ENCODE measurements at regions not wholly inside any gene's neighbourhood (a gene's known extent, or its start where the extent isn't known, plus 50 kb on each side); places are given as distances from the start of the nearest gene placed in this dataset.

- no peak for DNase-seq
These were observed 396.4 kb downstream of the TMEM232 start for GRCh38 chr5:110329955-110330525.

DNA sequence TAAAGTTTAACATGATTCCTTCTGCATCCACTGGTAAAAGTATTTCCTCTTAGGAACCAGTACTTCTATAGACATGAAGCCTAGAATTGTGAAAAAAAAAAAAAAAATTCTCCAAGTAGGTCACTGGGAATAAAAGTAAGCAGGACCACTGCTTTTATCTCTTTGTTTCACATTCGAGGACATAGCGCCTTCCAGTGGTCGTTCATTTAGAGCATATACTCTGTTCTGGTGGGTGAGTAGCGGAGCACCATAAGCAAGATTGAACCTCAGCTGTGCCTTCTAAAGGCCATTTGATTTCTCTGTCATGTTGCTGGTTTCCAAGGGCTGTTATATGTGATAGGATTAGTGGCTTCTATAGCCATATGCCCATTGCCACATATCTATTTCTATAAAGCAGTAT, 393.1 kb downstream of the TMEM232 start:
- peak; percentile 48 to 76 for DNase-seq

DNA sequence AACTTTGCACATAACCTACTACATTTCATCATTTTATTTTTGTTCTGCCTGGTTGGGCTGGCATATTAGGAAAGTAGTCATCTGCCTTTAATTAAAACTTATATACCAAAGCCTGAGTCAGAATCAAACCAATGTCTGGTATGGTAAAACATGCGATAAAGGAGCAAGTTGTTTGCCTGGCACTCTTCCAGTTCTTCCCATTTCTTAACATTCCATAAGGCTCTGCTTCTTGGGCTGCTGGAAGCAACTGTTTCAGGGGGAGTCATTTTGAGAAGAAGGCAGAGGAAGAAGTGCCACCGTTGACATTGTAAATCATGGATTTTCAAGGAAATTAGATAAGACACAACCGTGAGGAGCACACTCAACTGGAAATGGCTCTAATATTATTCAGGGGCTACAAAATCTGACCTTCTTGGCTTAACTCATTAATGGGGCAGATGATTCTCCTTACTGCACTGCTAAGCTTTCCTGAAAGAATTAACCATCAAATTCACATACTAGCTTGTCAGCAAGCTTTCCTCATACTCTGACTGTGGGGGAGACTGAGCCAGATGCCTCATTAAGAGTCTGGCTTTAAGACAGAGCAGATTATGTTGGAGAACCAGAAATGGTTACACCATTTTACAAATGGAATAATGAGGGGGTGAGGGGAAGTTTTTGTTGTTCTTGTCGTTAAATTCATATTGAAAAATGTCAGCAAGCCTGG, 391.0 kb downstream of the TMEM232 start:
- no peak for DNase-seq

DNA sequence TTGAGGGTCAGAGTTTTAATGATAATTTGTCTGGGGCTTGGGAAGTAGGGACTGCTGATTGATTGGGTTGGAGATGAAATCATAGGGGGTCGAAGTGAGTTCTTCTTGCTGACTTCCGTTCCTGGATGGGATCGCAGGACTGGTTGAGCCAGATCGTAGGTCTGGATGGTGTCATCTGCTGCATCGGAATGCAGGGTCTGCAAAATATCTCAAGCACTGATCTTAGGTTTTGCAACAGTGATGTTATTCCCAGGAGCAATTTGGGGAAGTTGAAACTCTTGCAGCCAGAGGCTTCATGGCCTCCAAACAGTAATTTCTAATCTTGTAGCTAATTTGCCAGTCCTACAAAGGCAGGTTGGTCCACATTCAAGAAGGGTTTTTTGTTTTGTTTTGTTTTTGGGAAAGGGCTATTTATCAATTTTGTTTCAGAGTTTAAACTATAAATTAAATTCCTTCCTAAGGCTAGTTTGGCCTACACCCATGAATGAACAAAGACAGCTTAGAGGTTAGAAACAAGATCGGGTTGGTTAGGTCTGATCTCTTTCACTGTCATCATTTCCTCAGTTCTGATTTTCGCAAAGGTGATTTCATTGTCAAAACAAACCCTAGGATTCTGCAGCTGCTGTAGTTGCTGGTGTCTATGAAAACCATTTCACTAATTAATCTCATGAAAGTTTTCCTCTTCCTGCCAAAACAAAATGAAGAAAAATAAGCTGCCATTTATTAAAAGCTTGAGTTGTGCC, 388.0 kb downstream of the TMEM232 start:
- no peak for DNase-seq

DNA sequence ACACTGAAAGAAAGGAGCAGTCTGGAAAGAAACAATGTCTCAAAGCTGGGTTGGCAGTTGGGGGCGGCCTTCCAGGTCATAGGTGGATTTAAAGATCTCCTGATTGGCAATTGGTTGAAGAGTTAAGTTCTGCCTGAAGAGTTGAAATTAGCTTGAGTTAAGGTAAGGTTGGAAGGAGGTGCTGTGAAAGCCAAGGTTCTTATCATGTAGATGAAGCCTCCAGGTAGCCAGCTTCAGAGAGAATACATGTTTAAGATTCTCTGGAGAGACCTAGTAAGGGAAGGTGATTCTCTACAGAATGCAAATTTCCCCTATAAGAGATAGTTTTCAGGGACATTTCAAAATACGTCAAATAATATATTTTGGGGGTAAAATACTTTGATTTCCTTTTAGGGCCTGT, 387.1 kb downstream of the TMEM232 start:
- DNase-seq = no peak

DNA sequence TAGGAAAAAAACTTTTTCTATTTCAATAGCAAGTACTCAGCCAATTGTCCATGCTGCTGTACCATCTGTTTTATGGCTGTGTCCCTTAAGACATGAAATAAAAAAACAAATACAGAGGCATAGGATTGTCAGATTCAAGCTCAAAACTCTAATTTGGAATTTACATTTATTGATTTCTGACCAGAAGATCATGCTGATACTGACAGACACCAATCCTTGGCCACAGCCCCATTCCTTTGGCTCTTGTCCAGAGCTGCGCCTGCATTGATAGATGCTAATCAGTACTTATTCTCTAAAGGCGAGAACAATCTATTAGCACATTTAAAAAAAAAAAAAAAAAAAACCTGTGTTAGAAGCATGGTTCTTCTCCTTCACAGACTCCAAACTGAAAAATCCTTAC, 384.6 kb downstream of the TMEM232 start:
- DNase-seq = peak in 1 of 2 experiments; percentile 18

DNA sequence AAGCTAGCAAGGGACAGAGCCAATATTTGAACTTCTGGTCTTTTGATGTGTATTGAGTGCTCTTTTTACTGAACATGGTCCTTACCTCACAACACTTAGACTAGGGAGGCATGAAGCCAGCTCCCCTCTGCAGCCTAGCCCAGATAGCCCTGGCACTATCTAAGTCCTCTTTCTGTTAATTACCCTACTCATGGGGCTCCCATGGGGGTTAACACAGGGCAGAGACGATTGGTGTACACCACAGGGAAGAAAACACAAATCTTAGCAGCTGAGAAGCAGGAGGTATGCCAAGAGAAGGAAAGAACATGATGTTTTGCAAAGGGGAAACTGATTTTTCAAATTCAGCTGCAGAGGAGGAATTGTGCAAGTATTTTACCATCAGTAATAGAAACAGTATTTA, 383.8 kb downstream of the TMEM232 start:
- DNase-seq = peak in 1 of 2 experiments; percentile 46

- DNase-seq = no peak
These were observed 382.9 kb downstream of the TMEM232 start for GRCh38 chr5:110343616-110344015.

- DNase-seq = no peak
These were observed 380.8 kb downstream of the TMEM232 start for GRCh38 chr5:110345623-110346022.

DNA sequence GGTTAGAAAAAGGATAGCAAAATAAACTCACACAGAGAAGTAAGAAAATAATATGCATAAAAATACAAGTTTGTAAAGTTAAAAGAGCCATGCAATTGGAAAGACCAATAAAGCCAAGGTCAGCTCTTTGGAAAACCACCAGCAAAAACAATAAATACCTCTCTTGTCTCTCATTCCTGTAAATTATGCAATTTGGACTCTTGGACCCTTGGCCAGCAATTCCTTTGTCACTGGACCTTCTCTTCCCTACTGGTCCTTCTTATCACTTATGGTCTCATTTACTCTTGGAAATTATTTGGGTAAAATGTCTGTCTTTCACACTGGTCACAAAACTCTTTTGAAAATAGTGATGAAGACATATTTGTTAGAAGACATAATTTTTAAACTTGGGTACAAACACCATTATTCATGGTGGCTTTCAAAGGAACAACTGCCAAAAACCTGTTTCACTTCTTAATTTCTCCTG, 379.5 kb downstream of the TMEM232 start:
- DNase-seq = no peak

- DNase-seq = no peak
These were observed 378.7 kb downstream of the TMEM232 start for GRCh38 chr5:110347781-110348180.

GRCh38 chr5:110351430-110351829, 375.0 kb downstream of the TMEM232 start:
- DNase-seq = no peak

- DNase-seq = no peak
These were observed 372.2 kb downstream of the TMEM232 start for GRCh38 chr5:110354311-110354710.

- DNase-seq = no peak
These were observed 371.4 kb downstream of the TMEM232 start for GRCh38 chr5:110354915-110355644.

DNA sequence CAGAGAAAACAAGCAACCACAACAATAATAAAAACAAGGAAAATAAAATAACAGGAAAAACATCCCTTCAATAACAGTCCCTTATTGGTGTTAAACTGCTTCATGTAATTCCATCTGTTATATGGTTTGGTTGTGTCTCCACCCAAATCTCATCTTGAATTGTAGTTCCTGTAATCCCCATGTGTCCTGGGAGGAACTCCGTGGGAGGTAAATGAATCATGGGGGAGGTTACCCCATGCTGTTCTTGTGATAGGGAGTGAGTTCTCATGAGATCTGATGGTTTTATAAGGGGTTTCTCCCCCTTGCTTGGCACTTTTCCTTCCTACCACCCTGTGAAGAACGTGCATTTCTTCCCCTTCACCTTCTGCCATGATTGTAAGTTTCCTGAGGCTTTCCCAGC, 369.8 kb downstream of the TMEM232 start:
- no peak for DNase-seq

DNA sequence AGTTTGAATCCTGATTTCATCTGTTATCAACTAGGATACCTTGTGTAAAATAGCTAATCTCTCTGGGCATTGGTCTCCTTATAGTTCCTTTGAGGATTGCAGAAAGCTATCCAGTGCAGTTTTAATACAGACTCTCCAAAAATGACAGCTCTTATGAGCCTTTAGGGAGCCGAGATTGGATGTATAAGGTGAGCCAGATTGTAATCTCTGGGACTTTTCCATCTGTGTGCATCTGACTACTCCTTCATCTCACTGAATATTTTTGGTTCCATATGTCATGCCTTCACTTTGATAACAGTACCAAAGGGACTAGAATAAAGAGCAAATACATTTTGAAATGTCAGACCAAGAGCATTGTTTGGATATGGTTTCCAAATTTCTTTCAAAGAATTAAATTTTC, 367.2 kb downstream of the TMEM232 start:
- no peak for DNase-seq

GRCh38 chr5:110361471-110361870, 365.0 kb downstream of the TMEM232 start:
- no peak for DNase-seq

DNA sequence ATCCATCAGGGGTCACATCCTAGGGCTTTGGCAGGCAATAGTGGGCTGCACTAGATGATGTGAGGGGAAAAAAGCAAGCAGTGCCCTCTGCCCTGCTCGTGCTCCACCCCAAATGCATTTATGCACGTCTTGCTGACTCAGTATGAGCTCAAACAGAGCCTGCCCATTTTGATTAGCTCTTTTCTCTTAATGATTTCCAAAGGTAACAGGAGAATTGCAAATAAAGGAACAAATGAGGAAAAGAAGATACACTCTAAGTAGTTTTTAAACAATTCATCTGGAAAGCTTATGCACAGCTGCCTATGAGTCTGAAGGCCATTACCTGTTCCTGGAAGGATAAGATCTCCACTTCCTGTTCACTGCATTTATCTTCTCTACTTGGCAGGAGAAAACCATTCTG, 364.2 kb downstream of the TMEM232 start:
- DNase-seq = no peak

DNA sequence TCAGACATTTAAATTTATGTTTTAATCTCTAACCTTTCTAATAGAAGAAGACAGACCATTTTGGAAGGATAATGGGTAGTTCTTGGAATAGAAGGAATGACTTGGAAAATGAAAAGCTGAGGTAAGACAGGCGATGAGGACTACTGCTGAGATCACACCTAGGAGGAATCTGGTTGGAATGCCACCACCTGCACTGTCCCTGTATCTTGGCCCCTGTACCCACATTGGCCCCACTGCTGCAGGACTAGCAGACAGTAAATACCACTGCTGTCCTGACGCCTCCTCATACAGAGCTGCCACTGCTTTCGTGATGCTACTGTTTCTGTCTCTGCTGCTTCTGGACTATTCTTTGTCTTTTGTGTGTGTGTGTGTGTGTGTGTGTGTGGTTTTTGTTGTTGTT, 359.8 kb downstream of the TMEM232 start:
- no peak for DNase-seq

All from NCI-H524 (cell line).